Activated T-cell treated with anti-CD3 and anti-CD28 coated beads for 48 hours (primary cell): ENCODE measurements at regions not wholly inside any gene's neighbourhood (a gene's known extent, or its start where the extent isn't known, plus 50 kb on each side); places are given as distances from the start of the nearest gene placed in this dataset.

Experiments used
- DNase-seq: peaks from one replicate; pipeline ENCODE4 v3.0.0-alpha.2; 2020; ENCODE audit warnings: low read depth

DNA sequence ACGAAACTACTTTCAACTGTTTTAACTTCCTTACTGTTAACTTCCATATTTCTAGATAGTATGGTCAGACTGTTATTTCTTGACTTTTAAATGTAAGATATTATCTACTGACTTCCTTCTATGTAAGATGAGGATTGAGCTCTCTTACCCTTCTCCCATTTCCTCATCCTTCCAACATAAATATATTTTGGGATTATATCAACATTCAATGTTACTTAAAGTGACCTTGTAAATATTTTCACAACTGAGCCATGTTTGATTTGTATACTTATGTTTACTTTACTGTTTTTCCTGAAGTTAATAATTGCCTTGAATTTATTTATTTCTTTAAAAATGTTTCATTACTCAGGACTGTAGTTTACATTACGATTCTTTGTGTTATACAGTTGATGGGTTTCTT is 148.7 kb downstream of the ZIC5 start:
- no peak for DNase-seq

GRCh38 chr13:99821741-99822140 is 149.8 kb downstream of the ZIC5 start:
- DNase-seq: no peak

GRCh38 chr13:99819967-99820366 is 151.6 kb downstream of the ZIC5 start:
- DNase-seq: no peak

DNA sequence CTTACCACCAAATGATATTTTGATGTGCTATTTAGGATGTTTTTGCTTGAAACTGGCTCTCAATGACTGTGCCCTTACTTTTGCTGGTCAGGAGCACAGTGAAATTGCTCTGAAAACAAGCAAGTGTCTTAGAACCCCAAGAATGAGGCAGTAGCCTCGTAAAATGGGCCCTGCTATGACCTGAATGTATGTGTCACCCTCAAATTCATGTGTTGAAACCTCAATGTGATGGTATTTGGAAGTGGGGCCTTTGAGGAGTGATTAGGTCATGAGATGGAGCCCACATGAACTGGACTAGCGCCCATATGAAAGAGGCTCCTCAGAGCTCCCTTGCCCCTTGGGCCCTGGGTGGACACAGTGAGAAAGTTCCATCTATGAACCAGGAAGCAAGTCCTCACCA is 155.2 kb downstream of the ZIC5 start:
- DNase-seq: no peak

DNA sequence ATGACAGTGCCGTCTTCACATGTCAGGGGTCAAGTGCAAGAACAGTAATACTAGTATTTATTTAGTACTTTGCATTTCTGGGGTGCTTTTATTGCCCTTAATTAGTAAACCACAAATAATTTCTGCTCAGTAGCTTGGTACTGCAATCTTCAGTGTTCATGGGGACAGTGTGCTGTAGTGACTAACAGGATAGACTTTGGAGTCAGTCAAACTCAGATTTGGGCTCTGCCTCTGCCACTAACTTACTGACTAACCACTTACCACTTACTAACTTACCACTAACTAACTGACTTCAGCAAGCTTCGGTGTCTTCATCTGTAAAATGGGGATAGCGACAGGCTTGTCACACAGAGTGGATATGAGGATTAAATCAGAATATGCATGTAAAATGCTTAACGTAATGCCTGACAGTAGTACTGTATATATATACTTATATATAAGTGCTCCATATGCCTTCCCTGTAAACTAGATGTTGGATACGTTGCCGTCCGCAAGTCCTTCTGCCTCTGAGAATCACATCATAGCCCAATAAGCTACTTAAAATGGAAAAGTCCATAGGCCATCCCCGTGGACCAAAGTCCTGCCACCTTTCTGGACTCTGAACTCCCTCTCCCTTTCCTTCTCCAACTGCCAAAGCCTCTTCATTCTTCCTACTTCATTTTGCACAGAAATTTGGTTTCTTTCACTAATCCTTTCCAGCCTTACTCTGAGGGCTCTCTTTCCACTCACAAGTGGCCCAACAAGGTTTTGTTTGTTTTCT is 158.1 kb downstream of the ZIC5 start:
- DNase-seq: no peak

DNA sequence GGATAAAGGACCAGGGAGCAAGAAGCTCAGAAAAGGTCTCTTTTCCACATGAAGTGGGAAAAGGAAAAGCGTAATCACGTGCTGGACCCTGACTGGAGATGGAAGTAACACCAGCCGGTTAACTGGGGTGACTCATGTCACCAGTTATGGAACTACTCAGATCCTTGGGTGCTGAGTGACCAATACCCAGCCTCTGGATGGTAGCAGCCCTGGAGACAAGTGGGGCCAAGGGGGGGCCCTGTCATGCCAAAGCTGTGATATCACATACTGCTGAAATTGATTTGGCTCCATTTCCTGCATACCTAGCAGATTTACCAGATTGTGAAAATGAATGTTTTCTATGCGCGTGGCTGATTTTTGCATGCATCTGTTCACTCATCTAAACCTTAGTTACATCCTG is 158.9 kb downstream of the ZIC5 start:
- no peak for DNase-seq

DNA sequence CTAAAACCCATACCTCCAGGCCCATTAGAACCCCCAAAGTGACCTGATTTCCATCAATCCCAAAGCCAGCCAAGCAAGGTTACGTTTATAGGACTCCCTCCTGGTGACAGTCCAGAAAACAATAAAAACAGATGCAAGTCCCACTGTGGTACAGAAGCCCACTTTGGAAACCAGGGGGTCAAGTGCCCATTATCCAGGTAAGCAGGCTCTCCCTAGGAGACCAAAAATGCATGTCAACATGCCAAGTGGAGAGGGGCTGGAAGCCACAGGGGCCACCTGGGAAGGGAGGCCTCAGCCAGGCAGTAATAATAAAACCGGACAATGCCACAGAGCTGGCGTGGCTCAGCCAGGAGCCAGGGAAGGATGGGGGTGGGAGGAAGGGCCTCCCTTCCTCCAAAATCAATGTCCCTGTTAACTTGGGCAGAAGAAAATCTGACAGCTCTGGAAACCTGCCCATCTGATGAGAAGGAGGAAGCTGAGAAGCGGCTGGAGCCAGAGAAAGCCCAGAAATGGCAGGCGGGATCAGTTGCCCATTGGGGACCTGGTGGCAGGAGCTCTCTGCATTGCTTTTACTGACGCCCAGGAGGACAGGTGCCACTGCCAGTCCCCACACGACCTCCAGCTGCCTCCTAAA is 160.4 kb downstream of the ZIC5 start:
- DNase-seq: no peak

DNA sequence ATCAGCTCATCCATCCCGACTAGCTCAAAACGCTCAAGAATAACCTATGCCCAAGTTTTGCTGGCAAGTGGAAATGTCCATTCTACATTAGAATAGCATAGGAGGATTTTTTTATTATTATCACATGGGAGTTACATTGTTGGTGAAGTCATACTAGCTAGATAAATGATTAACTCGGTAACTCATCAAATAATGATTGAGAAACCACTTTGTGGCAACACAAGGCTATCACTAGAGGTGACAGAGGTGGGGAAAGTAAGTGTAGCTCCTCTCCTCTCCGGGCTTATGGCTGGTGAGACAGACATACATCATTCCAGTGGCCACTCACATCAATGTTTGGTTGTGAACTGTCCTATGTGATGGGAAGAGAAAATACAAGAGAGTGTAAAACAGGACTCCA is 161.6 kb downstream of the ZIC5 start:
- DNase-seq: no peak

DNA sequence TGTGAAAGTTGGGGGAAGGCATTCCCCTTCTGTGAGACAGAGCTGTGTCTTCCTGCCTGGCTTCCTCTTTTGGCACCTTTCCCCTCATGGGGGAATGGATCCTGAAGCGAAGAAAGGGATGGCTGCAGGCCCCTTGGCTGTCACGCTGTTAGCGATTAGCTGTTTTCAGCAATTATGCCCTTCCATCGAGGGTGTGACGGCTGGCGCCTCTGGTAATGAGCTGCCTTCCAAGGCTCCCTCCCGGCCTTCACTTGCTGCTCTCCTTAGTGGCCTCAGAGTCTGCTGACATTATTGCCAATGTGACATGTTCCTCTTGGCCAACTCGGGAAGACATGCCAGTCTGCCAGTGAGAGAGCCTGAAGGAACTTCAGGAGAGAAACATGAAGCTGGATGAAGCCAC is 162.1 kb downstream of the ZIC5 start:
- no peak for DNase-seq

- no peak for DNase-seq
Measured at GRCh38 chr13:99808786-99809185, 162.8 kb downstream of the ZIC5 start.

- DNase-seq: no peak
Measured at GRCh38 chr13:99806671-99807070, 164.9 kb downstream of the ZIC5 start.

DNA sequence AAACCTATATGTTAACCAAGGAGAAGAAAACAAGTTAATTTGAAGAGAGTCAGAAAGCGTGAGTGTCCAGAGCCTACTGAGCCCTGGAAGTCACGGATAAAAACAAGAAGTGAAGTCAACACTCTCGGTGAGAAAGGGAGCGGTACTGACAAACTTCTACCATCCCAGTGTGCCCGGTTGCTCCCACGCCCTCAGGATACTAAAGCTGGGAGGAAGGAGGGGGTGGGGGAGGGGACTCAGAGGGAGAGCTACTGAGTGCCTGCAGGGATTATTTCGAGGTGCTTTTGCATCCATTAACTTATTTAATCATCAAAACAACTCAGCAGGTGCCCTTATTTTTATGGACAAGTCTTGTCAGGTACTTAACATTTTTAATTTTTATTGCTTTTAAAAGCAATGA is 166.2 kb downstream of the ZIC5 start:
- no peak for DNase-seq

DNA sequence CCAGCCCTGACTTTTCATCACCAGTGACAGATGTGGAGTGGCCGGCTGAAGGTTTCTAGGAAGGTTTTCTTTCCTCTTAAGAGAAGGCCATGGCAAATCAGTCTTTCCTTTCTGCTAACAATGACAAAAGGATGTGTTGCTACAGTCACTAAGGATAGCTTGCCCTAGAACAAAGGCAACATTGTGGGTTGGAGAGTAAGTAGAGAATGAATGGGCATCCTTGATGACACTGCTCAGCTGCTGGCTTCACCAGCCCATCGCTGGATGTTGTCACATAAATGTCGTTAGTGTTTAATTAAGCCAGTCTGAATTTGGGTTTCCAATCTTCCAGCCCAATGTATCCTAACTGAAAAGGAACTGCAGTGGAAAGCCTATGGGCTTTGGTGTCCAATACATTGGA is 168.4 kb downstream of the ZIC5 start:
- no peak for DNase-seq

DNA sequence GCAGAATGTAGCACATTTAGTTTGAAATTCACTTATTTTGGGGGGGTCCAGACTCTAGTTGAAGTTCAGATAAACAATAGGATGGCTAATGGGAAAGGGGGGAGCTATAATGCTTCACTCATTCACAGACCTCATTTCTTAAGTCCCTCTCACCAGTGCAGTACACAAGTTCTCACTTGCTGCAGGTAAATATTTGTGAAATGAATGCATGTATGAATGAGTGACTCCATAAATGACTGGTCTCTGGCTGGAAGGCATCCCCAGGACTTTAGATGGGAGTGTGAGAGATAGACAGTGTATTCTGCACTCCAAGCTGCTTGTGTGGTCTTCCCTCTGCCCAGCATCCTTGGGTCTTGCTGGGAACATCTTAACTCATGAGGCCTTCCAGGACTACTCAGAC is 169.2 kb downstream of the ZIC5 start:
- DNase-seq: no peak

DNA sequence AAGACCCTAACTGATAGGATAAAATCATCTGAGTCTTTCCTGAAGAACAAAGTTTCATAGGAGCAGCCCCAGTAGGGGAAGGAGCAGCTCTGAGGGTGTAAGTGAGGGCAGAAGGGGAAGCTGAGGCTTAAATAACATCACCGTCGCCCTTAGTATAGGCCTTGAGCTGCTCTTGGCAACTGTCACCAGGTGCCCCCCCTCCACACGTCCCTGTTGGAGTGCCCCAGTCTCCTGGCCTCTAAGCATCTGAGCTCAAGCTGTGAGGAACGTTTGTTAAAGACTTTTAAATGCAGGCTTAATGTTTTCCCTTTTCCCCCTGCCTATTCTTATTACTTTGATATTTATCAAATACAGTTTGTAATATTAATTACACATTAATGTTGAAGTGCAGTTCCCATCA is 170.6 kb downstream of the ZIC5 start:
- DNase-seq: no peak

GRCh38 chr13:99800011-99800410 is 171.6 kb downstream of the ZIC5 start:
- no peak for DNase-seq

DNA sequence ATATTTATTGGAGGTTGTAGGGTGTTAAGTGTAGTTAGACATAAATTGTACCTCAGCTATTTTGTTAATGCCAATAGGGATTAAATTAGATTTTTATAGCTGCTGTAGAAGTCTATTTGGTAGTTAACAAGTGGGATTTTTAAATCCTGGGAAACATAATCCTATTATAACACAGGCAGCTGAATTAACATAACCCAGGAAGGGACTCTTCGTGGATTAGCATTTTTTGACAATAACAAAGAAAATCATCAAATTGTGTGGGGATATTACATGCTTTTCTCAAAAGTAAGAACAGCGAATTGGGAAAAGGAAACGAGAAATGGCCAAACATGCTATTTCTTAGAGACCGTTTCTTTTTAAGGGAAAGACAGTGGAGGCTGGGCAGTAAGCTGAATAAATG is 172.8 kb downstream of the ZIC5 start:
- DNase-seq: no peak

DNA sequence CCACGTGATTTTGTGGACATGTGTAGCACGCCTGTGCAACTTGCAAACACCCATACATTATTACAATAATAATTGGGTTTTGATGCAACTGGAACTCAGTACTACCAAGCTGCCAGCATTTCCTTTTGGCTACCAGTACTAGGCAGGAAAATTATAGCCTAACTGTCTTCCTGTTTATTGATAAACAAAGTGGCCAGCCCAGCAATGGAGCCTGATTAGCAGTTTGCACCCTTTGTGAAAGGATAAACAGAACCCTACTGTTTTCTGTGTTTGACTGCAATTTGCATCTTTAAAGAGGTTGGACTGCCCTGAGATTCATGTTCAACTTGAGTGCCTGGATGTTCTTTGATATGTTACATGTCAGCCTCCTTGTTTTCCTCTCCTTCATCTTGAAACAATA is 173.9 kb downstream of the ZIC5 start:
- DNase-seq: no peak

DNA sequence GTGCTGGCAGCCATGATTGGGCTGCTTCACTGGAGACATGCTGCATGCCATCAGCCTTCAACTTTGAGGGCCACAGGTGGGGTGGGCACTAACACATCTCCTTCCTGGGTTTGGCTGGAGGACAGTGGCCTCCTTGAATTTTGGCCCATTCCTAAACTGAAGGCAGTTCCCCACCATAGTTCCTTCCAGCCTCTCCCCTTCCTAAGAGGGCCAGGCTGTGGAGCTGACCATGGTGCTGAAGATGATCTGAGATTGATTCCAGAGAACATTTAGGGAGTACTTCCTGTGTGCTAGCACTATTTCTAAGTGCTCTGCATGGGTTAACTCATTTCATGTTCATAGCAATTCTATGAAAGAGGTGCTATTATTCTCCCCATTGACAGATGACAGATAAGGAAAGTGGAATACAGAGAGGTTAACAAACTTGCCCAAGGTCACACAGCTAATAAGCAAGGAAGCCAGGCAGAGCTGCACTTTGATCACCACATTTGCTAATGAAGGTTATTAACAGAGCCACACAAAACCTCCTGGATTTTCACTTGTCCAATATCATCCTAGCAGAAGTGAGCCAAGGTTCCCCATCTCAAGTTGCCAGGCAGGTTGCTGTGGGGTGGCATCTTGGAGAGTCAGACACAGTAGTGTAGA is 175.3 kb downstream of the ZIC5 start:
- no peak for DNase-seq

GRCh38 chr13:99792079-99792921 is 179.3 kb downstream of the ZIC5 start:
- no peak for DNase-seq

DNA sequence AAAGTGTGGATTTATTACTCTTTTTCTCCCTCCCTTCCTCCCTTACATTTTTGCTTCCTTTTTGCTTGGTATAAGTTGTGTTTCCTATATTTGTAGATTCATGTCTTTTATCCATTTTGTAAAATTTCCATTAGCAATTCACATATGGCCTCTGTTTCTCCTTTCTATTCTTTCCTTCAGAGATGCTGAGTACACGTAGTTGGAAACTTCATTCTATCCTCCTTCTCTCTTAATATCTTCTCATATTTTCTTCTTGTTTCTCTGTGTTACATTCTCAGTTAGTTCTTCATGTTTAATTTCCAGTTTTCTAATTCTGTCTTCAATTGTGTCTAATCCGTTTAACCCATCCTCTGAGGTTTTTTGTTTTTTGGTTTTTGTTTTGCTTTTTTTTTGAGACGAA is 188.9 kb downstream of the ZIC5 start:
- no peak for DNase-seq

- no peak for DNase-seq
Measured at GRCh38 chr13:99778500-99778899, 193.1 kb downstream of the ZIC5 start.

DNA sequence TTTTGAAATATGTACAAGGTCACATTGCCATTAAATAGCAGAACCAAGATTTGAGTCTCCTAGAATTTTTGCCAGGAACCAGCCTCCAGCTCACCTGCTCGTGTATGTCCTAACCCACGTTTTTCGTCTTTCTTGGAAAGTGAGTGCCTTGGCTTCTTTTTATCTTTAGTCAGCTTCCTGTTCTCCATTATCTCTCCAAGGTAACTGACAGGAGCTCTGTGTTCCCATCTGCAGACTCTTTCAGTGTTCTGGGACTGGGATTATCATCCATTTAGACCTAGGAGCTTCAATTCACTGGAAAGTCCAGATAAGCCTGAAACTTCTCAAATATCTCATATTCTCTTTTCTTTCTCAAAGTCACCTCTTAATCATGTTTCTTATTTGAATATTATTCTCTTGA is 193.7 kb downstream of the ZIC5 start:
- DNase-seq: no peak
